CD4-positive, alpha-beta T cell (primary cell): ENCODE measurements at regions not wholly inside any gene's neighbourhood (a gene's known extent, or its start where the extent isn't known, plus 50 kb on each side); places are given as distances from the start of the nearest gene placed in this dataset.

Experiments
- ATAC-seq: fragments of 200-7000 bp; cut with Tn5 transposase; one replicate; pipeline ENCODE4 v1.10.0; 2022; ENCODE audit warnings: mild to moderate bottlenecking; ENCODE audit not compliant: poor library complexity
- CTCF ChIA-PET: fragments of 350-600 bp; sonication (Branson Sonifier 250); formaldehyde crosslinking; loops from one replicate; lab custom pipeline; 2021; ENCODE audit warnings: antibody characterized with exemption, inconsistent platforms; lab: Charles Lee
- POLR2A ChIA-PET: fragments of 350-600 bp; sonication (Branson Sonifier 250); formaldehyde crosslinking; loops from one replicate; lab custom pipeline; 2021; ENCODE audit warnings: antibody characterized with exemption, inconsistent platforms; lab: Charles Lee
- DNase-seq, 14 experiments: peaks; one replicate each; pipeline ENCODE4 v3.0.0-alpha.2; 2013 to 2020; ENCODE audit warnings: mixed read lengths in 2 of 14
- H3K27ac ChIP-seq, 2 donors: one replicate each; pipeline versions ENCODE4 v1.5.1 to v1.7.0; 2013; ENCODE audit warnings: low read length in 2 of 2, low read depth in 1 of 2, mild to moderate bottlenecking in 1 of 2
- H3K27me3 ChIP-seq, 2 experiments: 1 replicate in 1 of 2; 2 replicates in 1 of 2; pipeline versions ENCODE4 v1.6.1 to v1.7.0; 2013; ENCODE audit warnings: low read length in 2 of 2, control low read depth in 1 of 2, mild to moderate bottlenecking in 1 of 2, moderate library complexity in 1 of 2; ENCODE audit not compliant: insufficient read depth in 2 of 2, control insufficient read depth in 1 of 2
- H3K36me3 ChIP-seq: one replicate; pipeline ENCODE4 v1.6.1; 2013; ENCODE audit warnings: low read length, control low read depth; ENCODE audit not compliant: insufficient read depth
- H3K4me1 ChIP-seq: one replicate; pipeline ENCODE4 v1.6.1; 2013; ENCODE audit warnings: low read length, control low read depth; ENCODE audit not compliant: insufficient read depth
- H3K4me3 ChIP-seq: one replicate; pipeline ENCODE4 v1.5.1; 2013; ENCODE audit warnings: mild to moderate bottlenecking, low read length, moderate library complexity
- H3K9me3 ChIP-seq, 2 experiments: 1 replicate in 1 of 2; 2 replicates in 1 of 2; pipeline versions ENCODE4 v1.6.1 to v1.7.0; 2013; ENCODE audit warnings: low read length in 2 of 2, mild to moderate bottlenecking in 2 of 2, control low read depth in 1 of 2, moderate library complexity in 1 of 2; ENCODE audit not compliant: control insufficient read depth in 1 of 2, insufficient read depth in 1 of 2
- H3K27ac Mint-ChIP-seq: one replicate; pipeline ENCODE4 v1.8.0; 2020; ENCODE audit warnings: mixed read lengths
- H3K27me3 Mint-ChIP-seq: one replicate; pipeline ENCODE4 v1.8.0; 2021; ENCODE audit warnings: mixed read lengths
- H3K36me3 Mint-ChIP-seq: one replicate; pipeline ENCODE4 v1.8.0; 2021; ENCODE audit warnings: low read depth, mixed read lengths
- H3K4me1 Mint-ChIP-seq: one replicate; pipeline ENCODE4 v1.8.0; 2021; ENCODE audit warnings: low read depth, mixed read lengths
- H3K4me3 Mint-ChIP-seq: one replicate; pipeline ENCODE4 v1.8.0; 2020; ENCODE audit warnings: mild to moderate bottlenecking, mixed read lengths
- H3K9me3 Mint-ChIP-seq: one replicate; pipeline ENCODE4 v1.8.0; 2020; ENCODE audit warnings: mixed read lengths
- intact Hi-C, 2 experiments: fragments of 100-400 bp; cut with DNase I in 1 of 2; cut with micrococcal nuclease in 1 of 2; formaldehyde crosslinking; loops; one replicate each; pipeline versions ENCODE4 v1.15.1 to v1.9.0; 2023 to 2025; cut with DNase I, micrococcal nuclease
- TF ChIP-seq, protein P1 (sequence below): fragments of 200-600 bp; IDR thresholded peaks from one replicate; pipeline ENCODE4 v1.8.0; 2022; ENCODE audit warnings: antibody characterized with exemption, mild to moderate bottlenecking

DNA sequence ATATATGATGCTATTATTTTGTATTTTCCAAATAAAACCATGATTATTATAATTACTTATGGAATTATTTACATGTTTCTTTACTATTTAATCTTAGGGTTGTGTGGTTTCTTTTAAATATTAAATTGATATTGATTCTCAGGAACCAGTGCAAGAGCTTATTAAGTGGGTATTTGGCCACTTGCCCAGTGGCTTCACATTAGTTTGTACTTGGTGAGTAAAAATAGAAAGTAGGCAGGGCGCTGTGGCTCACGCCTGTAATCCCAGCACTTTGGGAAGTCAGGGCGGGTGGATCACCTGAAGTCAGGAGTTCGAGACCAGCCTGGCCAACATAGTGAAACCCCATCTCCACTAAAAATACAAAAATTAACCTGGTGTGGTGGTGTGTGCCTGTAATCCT is 497.1 kb downstream of the PTPRC start:
- no peaks in the 10 kb centered on the region for H3K4me1 ChIP-seq
- ATAC-seq (no peak), DNase-seq (no peak)
- no peak overlapping the region for H3K4me3 ChIP-seq
- Mint-ChIP-seq H3K9me3 (no peaks in the 10 kb centered on the region), H3K27ac (no peak overlapping the region), H3K4me1 (peaks cover 5% of the 10 kb centered on the region), H3K27me3 (no peaks in the 10 kb centered on the region), H3K4me3 (no peak overlapping the region), H3K36me3 (no peaks in the 10 kb centered on the region)
- POLR2A ChIA-PET, result no interaction called here
- CTCF ChIA-PET, result no interaction called here
- no peaks in the 10 kb centered on the region for H3K27me3 ChIP-seq
- no peaks in the 10 kb centered on the region for H3K36me3 ChIP-seq
- H3K9me3 ChIP-seq, result no peaks in the 10 kb centered on the region
- TF ChIP-seq, protein P1, sequence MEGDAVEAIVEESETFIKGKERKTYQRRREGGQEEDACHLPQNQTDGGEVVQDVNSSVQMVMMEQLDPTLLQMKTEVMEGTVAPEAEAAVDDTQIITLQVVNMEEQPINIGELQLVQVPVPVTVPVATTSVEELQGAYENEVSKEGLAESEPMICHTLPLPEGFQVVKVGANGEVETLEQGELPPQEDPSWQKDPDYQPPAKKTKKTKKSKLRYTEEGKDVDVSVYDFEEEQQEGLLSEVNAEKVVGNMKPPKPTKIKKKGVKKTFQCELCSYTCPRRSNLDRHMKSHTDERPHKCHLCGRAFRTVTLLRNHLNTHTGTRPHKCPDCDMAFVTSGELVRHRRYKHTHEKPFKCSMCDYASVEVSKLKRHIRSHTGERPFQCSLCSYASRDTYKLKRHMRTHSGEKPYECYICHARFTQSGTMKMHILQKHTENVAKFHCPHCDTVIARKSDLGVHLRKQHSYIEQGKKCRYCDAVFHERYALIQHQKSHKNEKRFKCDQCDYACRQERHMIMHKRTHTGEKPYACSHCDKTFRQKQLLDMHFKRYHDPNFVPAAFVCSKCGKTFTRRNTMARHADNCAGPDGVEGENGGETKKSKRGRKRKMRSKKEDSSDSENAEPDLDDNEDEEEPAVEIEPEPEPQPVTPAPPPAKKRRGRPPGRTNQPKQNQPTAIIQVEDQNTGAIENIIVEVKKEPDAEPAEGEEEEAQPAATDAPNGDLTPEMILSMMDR, result no peak
- intact Hi-C loops, result no loop called here
- no peak overlapping the region for H3K27ac ChIP-seq

DNA sequence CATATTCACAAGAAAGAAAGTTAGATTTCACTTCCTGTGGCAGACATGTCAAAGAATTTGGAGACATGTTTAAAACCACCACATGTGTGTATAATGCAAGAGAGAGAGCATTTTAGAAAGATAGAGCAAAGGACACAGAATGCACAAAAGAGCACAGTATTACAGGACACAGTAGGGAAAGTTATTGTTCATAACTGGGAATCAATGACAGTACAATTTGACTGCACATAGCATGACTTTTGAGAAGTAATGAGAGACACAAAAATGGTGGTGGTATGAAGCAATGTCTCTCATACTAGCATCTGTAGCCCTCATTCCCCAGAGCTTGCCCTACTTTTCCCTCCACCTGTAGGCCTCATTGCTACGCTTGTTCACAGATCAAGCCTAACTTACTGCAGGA is 499.2 kb downstream of the PTPRC start:
- no peaks in the 10 kb centered on the region for H3K27me3 ChIP-seq
- H3K36me3 Mint-ChIP-seq, result no peaks in the 10 kb centered on the region
- H3K4me3 Mint-ChIP-seq, result no peak overlapping the region
- DNase-seq, result no peak
- H3K27ac ChIP-seq, result no peak overlapping the region
- no peaks in the 10 kb centered on the region for H3K27me3 Mint-ChIP-seq
- H3K4me3 ChIP-seq, result no peak overlapping the region
- H3K4me1 ChIP-seq, result no peaks in the 10 kb centered on the region
- H3K9me3 Mint-ChIP-seq, result no peaks in the 10 kb centered on the region
- intact Hi-C loops, result no loop called here
- no peaks in the 10 kb centered on the region for H3K36me3 ChIP-seq
- no peak overlapping the region for H3K27ac Mint-ChIP-seq
- TF ChIP-seq, protein P1, result no peak
- peaks cover 5% of the 10 kb centered on the region for H3K4me1 Mint-ChIP-seq
- H3K9me3 ChIP-seq, result no peaks in the 10 kb centered on the region
- ATAC-seq, result no peak
- POLR2A ChIA-PET, result no interaction called here
- CTCF ChIA-PET, result no interaction called here

DNA sequence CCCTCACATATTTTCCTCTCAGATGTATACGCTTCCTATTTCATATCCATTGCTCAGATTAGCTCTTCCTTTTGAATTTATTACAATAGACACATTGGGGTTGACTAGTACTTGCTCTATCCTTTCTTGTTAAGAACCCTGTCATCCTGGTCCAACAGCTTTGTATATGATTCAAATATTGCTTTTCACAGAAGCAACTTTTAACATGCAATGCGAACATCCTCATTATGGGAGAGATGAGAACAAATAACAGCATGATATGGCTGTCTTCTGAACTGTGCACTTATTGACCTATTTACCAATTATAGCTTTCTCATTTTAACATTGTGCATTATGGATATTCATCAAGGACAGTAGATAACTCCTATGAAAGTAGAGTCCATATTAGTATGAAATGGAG is 510.8 kb downstream of the PTPRC start:
- no peaks in the 10 kb centered on the region for H3K27me3 ChIP-seq
- ChIA-PET POLR2A (no interaction called here), CTCF (no interaction called here)
- Mint-ChIP-seq H3K36me3 (no peaks in the 10 kb centered on the region), H3K9me3 (no peaks in the 10 kb centered on the region), H3K4me3 (no peak overlapping the region), H3K4me1 (no peaks in the 10 kb centered on the region), H3K27me3 (no peaks in the 10 kb centered on the region), H3K27ac (no peak overlapping the region)
- H3K9me3 ChIP-seq, result no peaks in the 10 kb centered on the region
- DNase-seq, result no peak
- intact Hi-C loops, result no loop called here
- ATAC-seq, result no peak
- H3K4me3 ChIP-seq, result no peak overlapping the region
- H3K27ac ChIP-seq, result no peak overlapping the region
- TF ChIP-seq, protein P1, result no peak
- no peaks in the 10 kb centered on the region for H3K4me1 ChIP-seq
- no peaks in the 10 kb centered on the region for H3K36me3 ChIP-seq
